C1 segment of cervical spinal cord (tissue), 14 donors: ENCODE measurements at regions not wholly inside any gene's neighbourhood (a gene's known extent, or its start where the extent isn't known, plus 50 kb on each side); places are given as distances from the start of the nearest gene placed in this dataset.
A peak's percentile ranks its signal among the peaks of the same experiment; 100 is the strongest.

Experiments
- DNase-seq, 14 donors: peaks; one replicate each; lab custom pipeline; 2025; lab: John Stamatoyannopoulos, UW

GRCh38 chr1:185512442-185512841 is 195.4 kb upstream of the IVNS1ABP start:
- no peak for DNase-seq

GRCh38 chr1:185501099-185501498 is 184.1 kb upstream of the IVNS1ABP start:
- DNase-seq = no peak

DNA sequence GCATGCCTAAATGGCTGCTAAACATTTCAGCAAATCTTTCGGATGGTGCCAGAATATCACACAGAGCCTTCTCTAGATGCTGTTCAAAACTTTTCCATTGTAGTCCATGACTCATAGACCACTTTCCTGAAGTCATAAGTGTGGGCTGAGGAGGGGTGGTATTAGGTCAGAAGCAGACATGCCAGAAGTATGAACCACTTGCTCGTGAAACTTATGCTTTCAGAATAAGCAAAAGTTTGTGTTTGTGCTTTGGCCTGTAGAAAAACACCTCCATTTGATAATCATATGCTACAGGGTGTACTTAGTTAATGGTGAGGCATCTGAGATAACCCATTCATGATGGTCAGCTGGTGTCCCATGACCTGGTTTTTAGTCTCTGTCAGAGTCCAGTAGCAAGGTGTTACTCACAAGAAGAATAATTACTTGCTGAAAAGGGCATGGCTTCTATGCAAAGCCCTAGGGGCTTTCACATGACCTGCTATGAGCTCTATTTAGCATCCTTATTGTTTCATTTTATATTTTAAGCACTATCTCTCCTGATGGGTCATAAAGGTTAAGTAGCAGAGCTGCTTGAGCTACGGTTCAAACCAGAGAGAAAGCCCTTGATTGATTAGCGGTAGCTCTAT is 183.1 kb upstream of the IVNS1ABP start:
- DNase-seq = no peak

DNA sequence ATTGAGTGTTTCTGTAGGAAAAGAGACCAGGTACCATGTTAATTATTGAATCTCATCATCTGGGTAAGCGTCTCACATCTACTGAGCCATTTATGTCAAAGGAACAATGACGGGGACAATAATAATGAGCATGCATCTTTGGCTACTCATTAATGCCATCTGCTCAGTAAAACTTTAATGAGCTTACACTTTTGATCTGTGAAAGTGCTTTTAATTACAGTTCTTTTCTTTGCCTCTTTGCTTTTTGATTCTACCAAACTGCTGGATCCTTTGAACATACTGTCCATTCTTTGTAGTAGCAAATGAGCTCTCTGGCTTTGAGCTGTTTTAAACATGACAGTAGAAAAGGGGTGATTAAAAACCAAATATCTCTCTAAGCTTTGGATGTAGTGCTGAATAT is 181.2 kb upstream of the IVNS1ABP start:
- no peak for DNase-seq

DNA sequence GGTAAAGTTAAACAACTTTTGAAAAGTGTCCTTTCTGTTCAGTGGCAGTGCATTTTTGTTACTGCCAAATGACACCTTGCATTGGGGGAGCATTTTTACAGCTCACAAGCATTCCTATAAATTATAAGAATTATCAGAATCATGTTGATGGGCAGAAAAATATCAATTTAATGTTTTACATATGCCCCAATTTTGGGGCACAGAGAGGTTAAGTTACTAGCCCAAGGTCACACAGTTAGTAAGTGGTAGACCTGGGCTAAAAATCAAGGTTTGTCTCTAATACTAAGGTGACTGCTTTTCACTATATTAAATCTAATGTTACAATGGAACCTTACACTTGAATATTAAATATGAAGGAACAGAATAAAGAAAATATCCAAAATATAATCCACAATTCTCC is 180.1 kb upstream of the IVNS1ABP start:
- DNase-seq = no peak

GRCh38 chr1:185495898-185496297 is 178.9 kb upstream of the IVNS1ABP start:
- no peak for DNase-seq

GRCh38 chr1:185495007-185495406 is 178.0 kb upstream of the IVNS1ABP start:
- DNase-seq = no peak

GRCh38 chr1:185492089-185492825 is 175.2 kb upstream of the IVNS1ABP start:
- DNase-seq = no peak

- no peak for DNase-seq
These were observed 174.6 kb upstream of the IVNS1ABP start for GRCh38 chr1:185491604-185492003.

DNA sequence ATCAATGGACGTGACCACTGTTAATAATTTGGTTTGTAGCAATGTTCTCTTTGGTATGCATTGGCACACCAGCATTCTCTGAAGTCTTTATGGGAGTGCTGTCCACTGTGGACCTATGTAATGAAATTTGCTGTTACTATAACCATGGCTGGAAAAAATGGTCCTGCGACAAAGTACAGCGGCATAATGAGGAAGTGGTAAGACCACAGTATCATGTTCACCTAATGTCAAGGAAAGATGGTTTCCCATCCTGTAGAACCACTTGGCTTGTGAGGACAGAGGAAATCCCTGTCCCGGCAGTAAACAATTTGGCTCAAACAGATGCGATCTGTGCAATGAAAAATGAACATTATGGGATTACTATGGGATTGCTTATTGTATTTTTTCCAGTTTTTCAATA is 173.9 kb upstream of the IVNS1ABP start:
- DNase-seq = no peak

DNA sequence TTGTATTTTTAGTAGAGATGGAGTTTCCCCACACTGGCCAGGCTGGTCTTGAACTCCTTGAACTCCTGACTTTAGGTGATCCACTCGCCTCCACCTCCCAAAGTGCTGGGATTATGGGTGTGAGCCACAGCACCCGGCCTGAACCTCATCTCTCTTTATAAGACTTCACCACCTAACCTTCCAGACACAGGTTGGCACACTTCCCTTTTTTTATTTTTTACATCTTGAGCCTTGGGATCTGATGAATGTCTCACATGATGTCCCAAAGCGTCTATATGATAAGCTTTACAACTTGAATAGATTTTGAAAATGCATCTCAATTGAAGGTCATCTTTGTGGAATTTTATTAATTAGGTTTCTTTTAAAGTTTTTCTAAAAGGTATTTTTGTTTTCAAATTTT is 172.4 kb upstream of the IVNS1ABP start:
- DNase-seq = no peak

DNA sequence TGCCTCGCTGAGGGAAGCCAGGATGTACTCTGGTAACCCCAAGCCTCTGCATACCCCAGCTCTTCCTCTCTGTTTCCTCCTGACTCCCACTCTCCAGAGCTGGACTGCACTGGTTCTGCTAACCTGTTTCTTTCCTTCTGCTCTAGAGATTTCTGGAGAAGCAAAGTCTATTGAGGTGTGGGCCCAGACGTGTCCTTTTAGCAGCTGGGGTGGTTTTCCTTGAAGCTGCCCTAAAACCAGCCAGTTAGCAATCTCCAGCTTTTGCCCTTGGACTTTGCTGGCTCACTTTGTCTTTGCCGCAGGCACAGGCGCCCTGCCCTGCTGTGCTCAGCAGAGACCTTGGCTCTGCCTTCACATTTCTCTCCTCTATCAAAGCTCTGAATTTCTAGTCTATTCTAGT is 171.8 kb upstream of the IVNS1ABP start:
- no peak for DNase-seq

DNA sequence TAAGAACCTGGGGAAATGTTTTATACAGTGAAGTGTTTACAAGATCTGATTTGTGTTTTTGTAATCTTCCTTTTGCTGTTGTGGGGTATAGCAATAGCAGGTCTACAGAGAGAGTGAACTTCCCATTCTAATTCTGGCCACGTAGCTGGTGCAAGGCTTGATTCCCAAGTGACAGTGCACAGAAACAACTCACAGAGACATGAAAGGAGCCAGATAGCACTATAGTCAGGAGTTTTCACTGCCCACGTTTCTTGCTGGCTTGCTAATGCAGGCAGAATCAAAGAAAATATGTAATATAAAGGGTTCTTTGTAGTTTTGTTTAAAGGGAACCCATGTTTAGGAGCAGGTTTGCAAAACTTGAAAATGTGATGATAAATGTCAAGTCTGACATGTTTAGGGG is 170.9 kb upstream of the IVNS1ABP start:
- no peak for DNase-seq

DNA sequence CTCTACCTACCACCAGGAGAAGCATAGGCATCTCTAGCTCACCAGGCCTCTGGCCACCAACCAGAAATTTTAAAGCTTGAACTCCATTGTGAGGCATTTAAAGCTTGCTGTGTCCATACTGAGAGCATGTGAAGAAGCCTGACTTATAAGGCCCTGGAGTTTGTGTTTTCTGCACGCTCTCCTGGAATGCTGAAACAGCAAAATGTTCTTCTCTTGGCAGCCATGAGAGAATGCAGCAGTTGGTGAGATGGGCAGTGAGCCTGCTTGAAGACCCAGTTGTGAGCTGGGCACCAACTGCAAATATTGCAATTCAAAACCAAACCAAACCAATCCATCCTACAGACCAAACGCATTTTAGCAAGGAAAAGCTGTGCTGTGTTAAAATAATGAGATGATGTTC is 170.0 kb upstream of the IVNS1ABP start:
- DNase-seq = no peak

DNA sequence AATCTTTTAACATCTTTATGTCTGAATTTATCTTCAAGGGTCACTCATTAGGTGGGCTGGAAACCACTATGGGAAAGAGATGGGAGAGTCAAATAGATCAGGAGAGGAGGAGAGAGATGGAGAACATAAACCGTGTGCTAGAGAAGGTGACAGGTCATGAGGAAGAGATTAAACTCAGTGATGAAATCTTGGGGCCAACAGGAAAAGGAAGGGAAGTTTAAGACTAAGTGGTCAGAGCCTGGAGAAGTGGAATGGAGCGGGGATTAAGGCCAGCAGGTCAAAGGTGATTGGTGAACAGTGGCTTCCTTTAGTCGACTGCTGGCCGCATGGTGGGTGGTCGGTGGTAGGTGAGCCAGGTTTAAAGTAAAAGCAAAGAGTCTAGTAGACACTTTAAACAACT is 169.3 kb upstream of the IVNS1ABP start:
- no peak for DNase-seq

- no peak for DNase-seq
These were observed 166.8 kb upstream of the IVNS1ABP start for GRCh38 chr1:185483664-185484450.

DNA sequence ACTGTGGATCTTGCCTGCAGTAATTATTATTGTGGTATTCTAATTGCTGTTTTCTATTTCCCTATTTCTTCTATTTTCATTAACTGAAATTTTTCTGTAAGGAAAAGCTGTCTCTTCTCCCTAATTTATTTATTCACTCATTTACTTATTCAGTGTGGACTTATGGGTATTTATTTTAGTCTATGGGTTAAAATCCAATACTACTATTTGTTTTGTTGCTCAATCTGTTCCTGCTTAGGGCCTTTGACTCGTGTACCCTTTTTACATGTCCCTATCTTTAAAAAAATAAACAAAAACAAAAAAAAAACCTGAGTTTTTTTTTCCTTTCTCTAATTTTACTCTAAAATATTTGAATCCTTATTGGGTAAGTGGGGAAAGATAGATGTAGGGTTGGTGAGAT is 166.2 kb upstream of the IVNS1ABP start:
- no peak for DNase-seq

GRCh38 chr1:185480545-185480944 is 163.5 kb upstream of the IVNS1ABP start:
- DNase-seq = no peak

DNA sequence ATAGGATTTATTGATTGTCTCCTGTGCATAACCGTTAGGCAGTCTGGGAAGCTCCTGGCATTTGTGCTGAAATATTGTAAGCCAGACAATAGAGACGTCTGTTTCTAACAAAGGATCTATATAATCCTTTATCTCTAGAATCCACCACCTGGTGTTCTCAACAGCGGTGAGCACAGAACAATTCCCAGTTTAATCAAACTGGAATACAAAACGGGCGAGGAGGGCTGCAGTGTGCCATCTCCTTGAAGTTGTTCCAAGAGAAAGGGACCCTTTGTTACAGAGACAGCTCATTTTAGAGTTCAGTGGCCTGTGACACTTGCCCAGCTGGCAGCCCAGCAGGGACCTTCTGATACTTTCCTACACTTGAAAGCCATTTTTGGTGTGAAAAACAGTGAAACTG is 162.8 kb upstream of the IVNS1ABP start:
- DNase-seq = peak in 2 of 14 donors; percentile 10 to 20

DNA sequence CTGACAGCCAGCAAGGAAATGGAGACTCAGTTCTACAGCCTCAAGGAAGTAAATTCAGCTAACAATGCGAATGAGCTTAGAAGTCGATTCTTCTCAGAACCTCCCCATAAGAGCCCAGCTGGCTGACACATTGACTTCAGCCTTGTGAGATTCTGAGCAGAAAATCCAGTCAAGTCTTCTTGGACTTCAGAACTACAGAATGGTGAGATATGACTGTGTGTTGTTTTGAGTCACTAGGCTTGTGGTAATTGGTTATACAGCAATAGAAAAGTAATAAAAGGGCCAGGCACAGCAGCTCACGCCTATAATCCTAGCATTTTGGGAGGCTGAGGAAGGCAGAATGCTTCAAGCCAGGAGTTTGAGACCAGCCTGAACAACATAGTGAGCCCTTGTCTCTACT is 161.8 kb upstream of the IVNS1ABP start:
- DNase-seq = no peak

- no peak for DNase-seq
These were observed 160.9 kb upstream of the IVNS1ABP start for GRCh38 chr1:185477638-185478580.
